H1 (cell line): ENCODE measurements at regions not wholly inside any gene's neighbourhood (a gene's known extent, or its start where the extent isn't known, plus 50 kb on each side); places are given as distances from the start of the nearest gene placed in this dataset.

Experiments used
- CTCF ChIA-PET: fragments of 300-600 bp; sonication (Branson Sonifier 250); formaldehyde crosslinking; loops from one replicate; lab custom pipeline; 2021; ENCODE audit not compliant: partially characterized antibody; lab: Charles Lee
- POLR2A ChIA-PET: fragments of 300-600 bp; sonication (Branson Sonifier 250); formaldehyde crosslinking; loops from one replicate; lab custom pipeline; 2021; ENCODE audit warnings: inconsistent platforms; ENCODE audit not compliant: partially characterized antibody; lab: Charles Lee
- DNase-seq, 2 experiments: peaks; one replicate each; pipeline versions ENCODE4 v3.0.0 to v3.0.0-alpha.2; 2010 to 2022; ENCODE audit warnings: low spot score in 2 of 2, low read depth in 1 of 2, mixed read lengths in 1 of 2
- FAIRE-seq: peaks from 2 replicates; lab custom pipeline; 2011; peaks lifted over from hg19 to GRCh38; lab: Jason Lieb, UNC
- H2AFZ ChIP-seq: 2 replicates; pipeline ENCODE4 v1.8.1; 2012; ENCODE audit warnings: low read length, inconsistent platforms
- H2AK5ac ChIP-seq: 2 replicates; pipeline ENCODE4 v1.6.1; 2013; ENCODE audit warnings: low read depth, low read length
- H2BK120ac ChIP-seq: replicated peaks from 2 replicates; pipeline ENCODE3; 2013; ENCODE audit warnings: low read depth, low read length, inconsistent platforms
- H2BK12ac ChIP-seq: 2 replicates; pipeline ENCODE4 v1.6.1; 2013; ENCODE audit warnings: low read depth, low read length
- H2BK15ac ChIP-seq: 2 replicates; pipeline ENCODE4 v1.6.1; 2013; ENCODE audit warnings: low read length
- H2BK20ac ChIP-seq: 2 replicates; pipeline ENCODE4 v1.6.1; 2013; ENCODE audit warnings: low read length
- H2BK5ac ChIP-seq: 2 replicates; pipeline ENCODE4 v1.6.1; 2013; ENCODE audit warnings: low read depth, low read length
- H3K14ac ChIP-seq: 2 replicates; pipeline ENCODE4 v1.6.1; 2013; ENCODE audit warnings: inconsistent platforms; ENCODE audit not compliant: insufficient read length
- H3K18ac ChIP-seq: 2 replicates; pipeline ENCODE4 v1.6.1; 2013; ENCODE audit warnings: low read length; ENCODE audit errors: extremely low read depth
- H3K23ac ChIP-seq: 2 replicates; pipeline ENCODE4 v1.6.1; 2013; ENCODE audit warnings: inconsistent platforms; ENCODE audit not compliant: insufficient read length
- H3K23me2 ChIP-seq: 2 replicates; pipeline ENCODE4 v1.6.1; 2013; ENCODE audit warnings: low read depth, low read length
- H3K27ac ChIP-seq: 2 replicates; pipeline ENCODE4 v1.6.1; 2011; ENCODE audit warnings: low read depth, low read length, inconsistent platforms
- H3K27me3 ChIP-seq, 4 experiments: replicated peaks in 1 of 4; 1 replicate in 1 of 4; 2 replicates in 3 of 4; pipeline versions ENCODE4 v1.6.1 to v1.8.1; 2011 to 2013; ENCODE audit warnings: low read length in 3 of 4, mild to moderate bottlenecking in 3 of 4, inconsistent platforms in 2 of 4, mixed read lengths in 2 of 4, moderate library complexity in 1 of 4; ENCODE audit not compliant: control insufficient read depth in 3 of 4, insufficient read depth in 3 of 4; ENCODE audit errors: extremely low read depth in 1 of 4
- H3K36me3 ChIP-seq, 4 experiments: 2 replicates each; pipeline versions ENCODE4 v1.6.1 to v1.8.1; 2011 to 2013; ENCODE audit warnings: mild to moderate bottlenecking in 4 of 4, low read length in 3 of 4, moderate library complexity in 2 of 4, control low read depth in 1 of 4, inconsistent platforms in 1 of 4; ENCODE audit not compliant: insufficient read depth in 4 of 4, control insufficient read depth in 2 of 4
- H3K4ac ChIP-seq: replicated peaks from 2 replicates; pipeline ENCODE3; 2013; ENCODE audit warnings: low read length, low read depth, mixed read lengths, inconsistent platforms; ENCODE audit not compliant: insufficient read length
- H3K4me1 ChIP-seq, 4 experiments: replicated peaks in 1 of 4; 1 replicate in 1 of 4; 2 replicates in 3 of 4; pipeline versions ENCODE4 v1.6.1 to v1.8.1; 2011 to 2013; ENCODE audit warnings: low read length in 3 of 4, inconsistent platforms in 2 of 4, mixed read lengths in 1 of 4; ENCODE audit not compliant: insufficient read depth in 4 of 4, control insufficient read depth in 3 of 4
- H3K4me2 ChIP-seq, 2 experiments: 2 replicates each; pipeline versions ENCODE4 v1.6.1 to v1.8.1; 2011 to 2013; ENCODE audit warnings: low read depth in 2 of 2, low read length in 2 of 2, control low read depth in 1 of 2, inconsistent platforms in 1 of 2, mild to moderate bottlenecking in 1 of 2; ENCODE audit not compliant: insufficient read depth in 1 of 2
- H3K4me3 ChIP-seq, 4 experiments: fragments of 200-600, 300-600 bp in 1 of 4; sonication (generic), shearing (Covaris generic), sonication (Bioruptor Twin) in 1 of 4; 2 replicates each; pipeline versions ENCODE4 v1.5.1 to v1.8.1; 2011 to 2016; ENCODE audit warnings: low read length in 4 of 4, low read depth in 3 of 4, control low read depth in 2 of 4, inconsistent platforms in 2 of 4, mild to moderate bottlenecking in 2 of 4, mixed read lengths in 1 of 4, moderate library complexity in 1 of 4; ENCODE audit not compliant: insufficient read depth in 2 of 4; ENCODE audit errors: extremely low read depth in 1 of 4
- H3K56ac ChIP-seq: replicated peaks from 2 replicates; pipeline ENCODE3; 2013; ENCODE audit warnings: low read depth, mild to moderate bottlenecking, mixed read lengths, low read length, inconsistent platforms; ENCODE audit not compliant: insufficient read length
- H3K79me1 ChIP-seq: 2 replicates; pipeline ENCODE4 v1.6.1; 2013; ENCODE audit warnings: low read depth, low read length, control low read depth
- H3K79me2 ChIP-seq, 2 experiments: 2 replicates each; pipeline versions ENCODE4 v1.6.1 to v1.8.1; 2012 to 2013; ENCODE audit warnings: low read length in 2 of 2, mild to moderate bottlenecking in 2 of 2, inconsistent platforms in 1 of 2; ENCODE audit not compliant: insufficient read depth in 2 of 2, control insufficient read depth in 1 of 2
- H3K9ac ChIP-seq, 4 experiments: replicated peaks in 1 of 4; 1 replicate in 1 of 4; 2 replicates in 3 of 4; pipeline versions ENCODE4 v1.6.1 to v1.8.1; 2011 to 2013; ENCODE audit warnings: low read depth in 3 of 4, low read length in 3 of 4, control low read depth in 2 of 4, mild to moderate bottlenecking in 2 of 4, moderate library complexity in 2 of 4, inconsistent platforms in 1 of 4; ENCODE audit errors: extremely low read depth in 1 of 4
- H3K9me3 ChIP-seq, 2 experiments: 2 replicates each; pipeline versions ENCODE4 v1.6.1 to v1.8.1; 2012 to 2013; ENCODE audit warnings: mild to moderate bottlenecking in 2 of 2, moderate library complexity in 2 of 2, control low read depth in 1 of 2, inconsistent platforms in 1 of 2, low read depth in 1 of 2, low read length in 1 of 2, mixed read lengths in 1 of 2; ENCODE audit not compliant: insufficient read depth in 2 of 2
- H4K20me1 ChIP-seq, 2 experiments: replicated peaks in 1 of 2; 2 replicates each; pipeline versions ENCODE3 to v1.8.1; 2011 to 2013; ENCODE audit warnings: inconsistent platforms in 2 of 2, low read length in 2 of 2, mild to moderate bottlenecking in 1 of 2; ENCODE audit not compliant: insufficient read depth in 2 of 2, control insufficient read depth in 1 of 2
- H4K5ac ChIP-seq: 2 replicates; pipeline ENCODE4 v1.6.1; 2013; ENCODE audit warnings: low read length, low read depth, mixed read lengths, inconsistent platforms; ENCODE audit not compliant: insufficient read length
- H4K8ac ChIP-seq: 2 replicates; pipeline ENCODE4 v1.8.0; 2013; ENCODE audit warnings: mild to moderate bottlenecking, moderate library complexity, low read length, inconsistent platforms; ENCODE audit not compliant: insufficient read depth; ENCODE audit errors: extremely low read depth
- H4K91ac ChIP-seq: replicated peaks from 2 replicates; pipeline ENCODE3; 2013; ENCODE audit warnings: low read length, mixed read lengths, inconsistent platforms; ENCODE audit not compliant: insufficient read length
- FOSL1 ChIP-seq: IDR thresholded peaks from 2 replicates; pipeline ENCODE4 v1.6.1; 2011; ENCODE audit warnings: mild to moderate bottlenecking, low read depth, low read length, moderate library complexity; ENCODE audit not compliant: insufficient read depth
- HDAC2 ChIP-seq, 2 experiments: fragments of 300-600 bp in 1 of 2; sonication (generic) in 1 of 2; IDR thresholded peaks; 2 replicates each; pipeline ENCODE4 v1.6.1; 2011 to 2012; ENCODE audit warnings: low read depth in 2 of 2, low read length in 2 of 2, mild to moderate bottlenecking in 2 of 2, moderate library complexity in 2 of 2, borderline replicate concordance in 1 of 2, inconsistent platforms in 1 of 2
- KDM4A ChIP-seq: IDR thresholded peaks from one replicate; pipeline ENCODE4 v1.7.1; 2012; ENCODE audit warnings: low read depth, mild to moderate bottlenecking, moderate library complexity, low read length, inconsistent platforms; ENCODE audit not compliant: severe bottlenecking
- POLR2A ChIP-seq, 2 experiments: IDR thresholded peaks; 1 replicate in 1 of 2; 2 replicates in 1 of 2; pipeline ENCODE4 v1.6.1; 2011; ENCODE audit warnings: low read depth in 2 of 2, low read length in 2 of 2, mild to moderate bottlenecking in 2 of 2; ENCODE audit errors: control extremely low read depth in 1 of 2
- SIN3A ChIP-seq, 2 experiments: IDR thresholded peaks in 1 of 2; conservative IDR thresholded peaks in 1 of 2; 2 replicates each; pipeline ENCODE4 v1.6.1; 2011 to 2012; ENCODE audit warnings: low read length in 2 of 2, improper control_type of control experiment in 1 of 2, low read depth in 1 of 2, mild to moderate bottlenecking in 1 of 2
- SP4 ChIP-seq: IDR thresholded peaks from 2 replicates; pipeline ENCODE4 v1.6.1; 2012; ENCODE audit warnings: low read length, inconsistent platforms
- USF2 ChIP-seq: IDR thresholded peaks from 2 replicates; pipeline ENCODE4 v1.6.1; 2011; ENCODE audit warnings: low read length, improper control_type of control experiment
- WGBS, 2 experiments: shearing (Covaris generic) in 1 of 2; methylation state at CpG; one replicate each; pipeline versions ENCODE4 v1.1.6 to v1.1.7; 2013 to 2015; ENCODE audit warnings: low lambda C conversion rate in 2 of 2, mixed read lengths in 2 of 2, inconsistent platforms in 1 of 2, low coverage in 1 of 2, missing lambda C conversion rate in 1 of 2; ENCODE audit not compliant: insufficient replicate concordance in 2 of 2, insufficient coverage in 1 of 2, insufficient read length in 1 of 2; ENCODE audit errors: extremely low coverage in 1 of 2, missing lambda C conversion rate in 1 of 2; 5-methylcytosine and 5-hydroxymethylcytosine counted together
- TF ChIP-seq, protein P1 (sequence below): IDR thresholded peaks from 2 replicates; pipeline ENCODE4 v1.6.1; 2012; ENCODE audit warnings: inconsistent platforms

- H2BK12ac ChIP-seq = no peak overlapping the region; the same call in 1 of the 2 replicates
- no peak overlapping the region for H4K5ac ChIP-seq
- no peak overlapping the region for H3K4me2 ChIP-seq
- no peak overlapping the region for H3K27ac ChIP-seq
- no peaks in the 10 kb centered on the region for H3K9me3 ChIP-seq
- WGBS, 2 experiments = 84% methylated on average over 14 of the region's 14 CpGs; no CpG with 5 or more reads in 1 of the 2 experiments
- H3K14ac ChIP-seq = no peak overlapping the region
- no peak overlapping the region for H4K91ac ChIP-seq
- POLR2A ChIA-PET = no interaction called here
- CTCF ChIA-PET = no interaction called here
- H2AFZ ChIP-seq = no peak overlapping the region
- TF ChIP-seq, protein P1, sequence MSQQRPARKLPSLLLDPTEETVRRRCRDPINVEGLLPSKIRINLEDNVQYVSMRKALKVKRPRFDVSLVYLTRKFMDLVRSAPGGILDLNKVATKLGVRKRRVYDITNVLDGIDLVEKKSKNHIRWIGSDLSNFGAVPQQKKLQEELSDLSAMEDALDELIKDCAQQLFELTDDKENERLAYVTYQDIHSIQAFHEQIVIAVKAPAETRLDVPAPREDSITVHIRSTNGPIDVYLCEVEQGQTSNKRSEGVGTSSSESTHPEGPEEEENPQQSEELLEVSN = no peak
- no peak for TF ChIP-seq POLR2A (IDR thresholded peaks at IDR 0.05; ENCODE audit: control extremely low read depth in 1 of 2, low read depth in 2 of 2, low read length in 2 of 2)
- no peak for TF ChIP-seq SIN3A (conservative IDR thresholded peaks at IDR 0.05 in 1 of 2, IDR thresholded peaks at IDR 0.05 in 1 of 2; ENCODE audit: low read depth in 1 of 2, low read length in 2 of 2)
- TF ChIP-seq HDAC2 (IDR thresholded peaks at IDR 0.05; ENCODE audit: borderline replicate concordance in 1 of 2, low read depth in 2 of 2, low read length in 2 of 2) = no peak
- TF ChIP-seq SP4 = no peak
- no peak for TF ChIP-seq USF2
- no peak for TF ChIP-seq KDM4A
- no peak for TF ChIP-seq FOSL1
- H3K9ac ChIP-seq = no peak overlapping the region
- no peak overlapping the region for H3K4me3 ChIP-seq
- H2BK15ac ChIP-seq = no peak overlapping the region
- no peak overlapping the region for H4K8ac ChIP-seq
- H3K23ac ChIP-seq = no peak overlapping the region
- no peaks in the 10 kb centered on the region for H3K23me2 ChIP-seq
- H2BK5ac ChIP-seq = no peak overlapping the region
- H4K20me1 ChIP-seq = no peaks in the 10 kb centered on the region
- H3K4me1 ChIP-seq = peaks cover 0 to 3% (median 0%) of the 10 kb centered on the region in 4 experiments; a peak in 3 of 7 replicates
- H3K56ac ChIP-seq = no peak overlapping the region
- H2AK5ac ChIP-seq = no peak overlapping the region
- no peak overlapping the region for H2BK120ac ChIP-seq
- no peaks in the 10 kb centered on the region for H3K79me2 ChIP-seq
- DNase-seq = no peak
- H3K18ac ChIP-seq = no peak overlapping the region
- H3K36me3 ChIP-seq = no peaks in the 10 kb centered on the region
- H3K4ac ChIP-seq = no peak overlapping the region
- no peak overlapping the region for H2BK20ac ChIP-seq
- H3K27me3 ChIP-seq = no peaks in the 10 kb centered on the region; a peak in 1 of 7 replicates
- H3K79me1 ChIP-seq = no peaks in the 10 kb centered on the region
- FAIRE-seq = no peak
These were observed 1412.2 kb downstream of the BRD1 start for GRCh38 chr22:48415520-48415919.
